ENCODE measurements at regions not wholly inside any gene's neighbourhood (a gene's known extent, or its start where the extent isn't known, plus 50 kb on each side); places are given as distances from the start of the nearest gene placed in this dataset.
"Not testable (repeated sequence)": the region's sequence is repeated elsewhere in the genome, so short reads cannot be mapped to it uniquely, and the experiment has no call there.

- DNase-seq = peak; percentile 28
These were observed 463.1 kb downstream of the DMAC1 start for GRCh38 chr9:7336356-7337065.

- no peak for DNase-seq
These were observed 465.9 kb downstream of the DMAC1 start for GRCh38 chr9:7333719-7334118.

GRCh38 chr9:7332780-7333179 is 466.8 kb downstream of the DMAC1 start:
- DNase-seq = no peak

GRCh38 chr9:7328453-7328852 is 471.1 kb downstream of the DMAC1 start:
- DNase-seq = no peak

- DNase-seq = no peak
These were observed 473.6 kb downstream of the DMAC1 start for GRCh38 chr9:7325995-7326394.

- DNase-seq = no peak
These were observed 475.4 kb downstream of the DMAC1 start for GRCh38 chr9:7324152-7324598.

- DNase-seq = no peak
These were observed 478.7 kb downstream of the DMAC1 start for GRCh38 chr9:7320841-7321240.

GRCh38 chr9:7320139-7320538 is 479.4 kb downstream of the DMAC1 start:
- DNase-seq = no peak

GRCh38 chr9:7318920-7319319 is 480.7 kb downstream of the DMAC1 start:
- no peak for DNase-seq

- no peak for DNase-seq
These were observed 482.6 kb downstream of the DMAC1 start for GRCh38 chr9:7316967-7317366.

GRCh38 chr9:7316166-7316795 is 483.3 kb downstream of the DMAC1 start:
- DNase-seq = no peak

GRCh38 chr9:7315746-7316145 is 483.8 kb downstream of the DMAC1 start:
- DNase-seq = no peak

GRCh38 chr9:7315116-7315515 is 484.5 kb downstream of the DMAC1 start:
- DNase-seq = no peak

- no peak for DNase-seq
These were observed 486.2 kb downstream of the DMAC1 start for GRCh38 chr9:7313389-7313788.

- DNase-seq = not testable (repeated sequence)
These were observed 490.5 kb downstream of the DMAC1 start for GRCh38 chr9:7309051-7309450.

- DNase-seq = no peak
These were observed 493.9 kb downstream of the DMAC1 start for GRCh38 chr9:7305677-7306076.

GRCh38 chr9:7304627-7304995 is 495.0 kb downstream of the DMAC1 start:
- DNase-seq = no peak

GRCh38 chr9:7303907-7304626 is 495.5 kb downstream of the DMAC1 start:
- no peak for DNase-seq

GRCh38 chr9:7300484-7300883 is 499.1 kb downstream of the DMAC1 start:
- DNase-seq = no peak

- no peak for DNase-seq
These were observed 501.5 kb downstream of the DMAC1 start for GRCh38 chr9:7298123-7298522.

GRCh38 chr9:7297521-7297920 is 502.1 kb downstream of the DMAC1 start:
- DNase-seq = no peak

- DNase-seq = no peak
These were observed 506.5 kb downstream of the DMAC1 start for GRCh38 chr9:7293091-7293490.

GRCh38 chr9:7289773-7290172 is 509.8 kb downstream of the DMAC1 start:
- no peak for DNase-seq

- DNase-seq = no peak
These were observed 511.6 kb downstream of the DMAC1 start for GRCh38 chr9:7287986-7288385.
